ENCODE measurements at regions not wholly inside any gene's neighbourhood (a gene's known extent, or its start where the extent isn't known, plus 50 kb on each side); places are given as distances from the start of the nearest gene placed in this dataset.

DNA sequence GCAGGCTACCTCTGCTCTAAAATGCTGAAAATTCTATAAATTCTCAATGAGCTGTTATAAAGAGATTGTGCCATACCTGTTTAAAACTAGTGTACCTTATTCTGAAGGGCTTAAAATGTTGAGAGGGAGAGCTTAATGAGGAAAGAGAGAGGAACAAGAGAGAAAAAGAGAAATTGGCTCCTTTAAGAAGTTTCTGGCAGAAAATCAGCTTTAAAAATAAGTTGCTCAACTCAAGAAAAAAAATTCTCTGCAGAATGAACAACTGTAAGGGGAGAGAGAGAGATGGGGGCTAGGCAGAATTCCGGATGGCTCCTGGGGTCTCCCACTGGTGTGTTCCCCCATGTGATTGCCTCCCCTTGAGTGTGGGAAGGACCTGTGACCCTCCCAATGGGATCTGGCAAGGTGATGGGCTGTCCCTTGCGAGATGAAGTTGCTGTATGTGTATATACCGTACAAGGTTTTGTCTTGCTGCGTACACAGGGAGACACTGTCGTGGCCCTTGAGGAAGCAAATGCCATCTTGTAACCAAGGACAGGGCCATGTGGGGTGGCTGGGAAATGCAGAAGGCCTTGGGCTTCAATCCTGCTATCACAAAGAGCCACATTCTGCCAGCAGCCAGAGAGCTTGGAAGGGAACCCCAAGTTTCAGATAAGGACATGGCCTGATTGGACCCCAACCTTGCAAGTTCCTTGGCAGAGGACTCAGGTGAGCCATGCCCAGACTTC lies 64.3 kb upstream of the S1PR3 start:
- H3K4me2 ChIP-seq, result no peak overlapping the region
- no peak for DNase-seq (ENCODE audit: low read depth in 1 of 2, low spot score in 1 of 2)
- no peak for FAIRE-seq
- ChIA-PET CTCF (interaction anchor here (0.8 kb wide), 1 partner anchor 15 kb away, joined by 3 read pairs; no protein-coding TSS in a partner anchor), POLR2A (no interaction called here)
- H3K27ac ChIP-seq, result no peak overlapping the region
- no peak for TF ChIP-seq HOXB13 (CRISPR knock-in tag; IDR thresholded peaks at IDR 0.05; ENCODE audit: low read depth)
- no peak for TF ChIP-seq MAX (IDR thresholded peaks at IDR 0.05)
- TF ChIP-seq HOXB5 (CRISPR knock-in tag; IDR thresholded peaks at IDR 0.05), result no peak
- TF ChIP-seq RAD21 (conservative IDR thresholded peaks at IDR 0.05 in 1 of 2, IDR thresholded peaks at IDR 0.05 in 1 of 2), result no peak
- TF ChIP-seq RCOR1 (IDR thresholded peaks at IDR 0.05; ENCODE audit: low read depth, low read length), result no peak
- TF ChIP-seq SMC3 (IDR thresholded peaks at IDR 0.05), result no peak
- TF ChIP-seq, protein P1, sequence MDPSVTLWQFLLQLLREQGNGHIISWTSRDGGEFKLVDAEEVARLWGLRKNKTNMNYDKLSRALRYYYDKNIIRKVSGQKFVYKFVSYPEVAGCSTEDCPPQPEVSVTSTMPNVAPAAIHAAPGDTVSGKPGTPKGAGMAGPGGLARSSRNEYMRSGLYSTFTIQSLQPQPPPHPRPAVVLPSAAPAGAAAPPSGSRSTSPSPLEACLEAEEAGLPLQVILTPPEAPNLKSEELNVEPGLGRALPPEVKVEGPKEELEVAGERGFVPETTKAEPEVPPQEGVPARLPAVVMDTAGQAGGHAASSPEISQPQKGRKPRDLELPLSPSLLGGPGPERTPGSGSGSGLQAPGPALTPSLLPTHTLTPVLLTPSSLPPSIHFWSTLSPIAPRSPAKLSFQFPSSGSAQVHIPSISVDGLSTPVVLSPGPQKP (IDR thresholded peaks at IDR 0.05; ENCODE audit: low read depth, low read length), result no peak
- no peak for TF ChIP-seq JUN (IDR thresholded peaks at IDR 0.05)
- TF ChIP-seq USF2 (IDR thresholded peaks at IDR 0.05), result no peak
- no peak for TF ChIP-seq CEBPB (IDR thresholded peaks at IDR 0.05)
- no peak for TF ChIP-seq NFE2L2 (conservative IDR thresholded peaks at IDR 0.05; ENCODE audit: low read length)
- TF ChIP-seq KDM5A (IDR thresholded peaks at IDR 0.05), result no peak
- no peak for TF ChIP-seq NR3C1 (IDR thresholded peaks at IDR 0.05)
- no peak for TF ChIP-seq EHMT2 (IDR thresholded peaks at IDR 0.05; ENCODE audit: low read depth)
- no peak for TF ChIP-seq ZSCAN20 (CRISPR knock-in tag; IDR thresholded peaks at IDR 0.05)
- TF ChIP-seq HES2 (IDR thresholded peaks at IDR 0.05), result no peak
- no peak for TF ChIP-seq FOSB (CRISPR knock-in tag; IDR thresholded peaks at IDR 0.05)
- no peak for TF ChIP-seq MAFK (IDR thresholded peaks at IDR 0.05; ENCODE audit: partially characterized antibody)
- TF ChIP-seq, protein P2, sequence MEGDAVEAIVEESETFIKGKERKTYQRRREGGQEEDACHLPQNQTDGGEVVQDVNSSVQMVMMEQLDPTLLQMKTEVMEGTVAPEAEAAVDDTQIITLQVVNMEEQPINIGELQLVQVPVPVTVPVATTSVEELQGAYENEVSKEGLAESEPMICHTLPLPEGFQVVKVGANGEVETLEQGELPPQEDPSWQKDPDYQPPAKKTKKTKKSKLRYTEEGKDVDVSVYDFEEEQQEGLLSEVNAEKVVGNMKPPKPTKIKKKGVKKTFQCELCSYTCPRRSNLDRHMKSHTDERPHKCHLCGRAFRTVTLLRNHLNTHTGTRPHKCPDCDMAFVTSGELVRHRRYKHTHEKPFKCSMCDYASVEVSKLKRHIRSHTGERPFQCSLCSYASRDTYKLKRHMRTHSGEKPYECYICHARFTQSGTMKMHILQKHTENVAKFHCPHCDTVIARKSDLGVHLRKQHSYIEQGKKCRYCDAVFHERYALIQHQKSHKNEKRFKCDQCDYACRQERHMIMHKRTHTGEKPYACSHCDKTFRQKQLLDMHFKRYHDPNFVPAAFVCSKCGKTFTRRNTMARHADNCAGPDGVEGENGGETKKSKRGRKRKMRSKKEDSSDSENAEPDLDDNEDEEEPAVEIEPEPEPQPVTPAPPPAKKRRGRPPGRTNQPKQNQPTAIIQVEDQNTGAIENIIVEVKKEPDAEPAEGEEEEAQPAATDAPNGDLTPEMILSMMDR (IDR thresholded peaks at IDR 0.05), result no peak
- TF ChIP-seq CHD4 (IDR thresholded peaks at IDR 0.05; ENCODE audit: borderline replicate concordance), result no peak
- H3K9me3 ChIP-seq, result no peaks in the 10 kb centered on the region
- no peak overlapping the region for H3K4me3 ChIP-seq
- ATAC-seq, result no peak
- H3K4me1 ChIP-seq, result no peaks in the 10 kb centered on the region
- 66% methylated on average over 5 of the region's 5 CpGs for WGBS (ENCODE audit: missing lambda C conversion rate)

DNA sequence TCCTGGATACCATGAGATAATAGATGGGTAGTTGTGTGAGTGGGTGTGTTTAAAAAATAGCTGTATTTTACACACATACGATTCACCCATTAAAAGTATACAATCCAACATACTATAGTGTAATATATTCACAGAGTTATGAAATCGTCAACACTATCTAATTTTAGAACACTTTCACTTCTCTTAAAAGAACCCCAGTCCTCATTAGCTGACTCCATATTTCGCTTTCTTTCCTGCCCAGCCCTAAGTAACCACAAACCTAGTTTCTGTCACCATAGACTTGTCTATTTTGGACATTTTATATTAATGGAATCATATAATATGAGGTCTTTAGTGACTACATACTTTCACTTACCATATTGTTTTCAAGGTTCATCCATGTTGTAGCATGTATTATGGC lies 63.8 kb upstream of the S1PR3 start:
- POLR2A ChIA-PET, result no interaction called here
- CTCF ChIA-PET, result no interaction called here
- ATAC-seq (no peak), DNase-seq (ENCODE audit: low read depth in 1 of 2, low spot score in 1 of 2) (no peak), FAIRE-seq (no peak)
- H3K27ac ChIP-seq, result no peak overlapping the region
- H3K4me2 ChIP-seq, result no peak overlapping the region
- no peaks in the 10 kb centered on the region for H3K4me1 ChIP-seq
- no peak for TF ChIP-seq EP300 (IDR thresholded peaks at IDR 0.05)
- no peak for TF ChIP-seq NPAS2 (CRISPR knock-in tag; IDR thresholded peaks at IDR 0.05; ENCODE audit: borderline replicate concordance)
- TF ChIP-seq ESRRA (IDR thresholded peaks at IDR 0.05; ENCODE audit: borderline replicate concordance, low read length), result no peak
- no peak for TF ChIP-seq ATOH8 (CRISPR knock-in tag; IDR thresholded peaks at IDR 0.05; ENCODE audit: low read depth)
- TF ChIP-seq HOXB5 (CRISPR knock-in tag; IDR thresholded peaks at IDR 0.05), result no peak
- no peak for TF ChIP-seq ZNF302 (CRISPR knock-in tag; IDR thresholded peaks at IDR 0.05)
- no peak for TF ChIP-seq JUN (IDR thresholded peaks at IDR 0.05)
- TF ChIP-seq TFCP2L1 (CRISPR knock-in tag; IDR thresholded peaks at IDR 0.05), result no peak
- no peak for TF ChIP-seq SREBF2 (IDR thresholded peaks at IDR 0.05)
- TF ChIP-seq SMC3 (IDR thresholded peaks at IDR 0.05), result no peak
- no peak for TF ChIP-seq TP53 (CRISPR knock-in tag; IDR thresholded peaks at IDR 0.05)
- no peak for TF ChIP-seq BHLHE40 (IDR thresholded peaks at IDR 0.05; ENCODE audit: low read depth, low read length)
- TF ChIP-seq CHD4 (IDR thresholded peaks at IDR 0.05; ENCODE audit: borderline replicate concordance), result no peak
- H3K4me3 ChIP-seq, result no peak overlapping the region
- 73% methylated on average over 3 of the region's 3 CpGs for WGBS (ENCODE audit: missing lambda C conversion rate)
- H3K9me3 ChIP-seq, result no peaks in the 10 kb centered on the region
